HL-60 (cell line): ENCODE measurements at regions not wholly inside any gene's neighbourhood (a gene's known extent, or its start where the extent isn't known, plus 50 kb on each side); places are given as distances from the start of the nearest gene placed in this dataset.

ENCODE experiments used
- DNase-seq, 2 experiments: peaks; one replicate each; pipeline ENCODE4 v3.0.0-alpha.2; 2010 to 2020; ENCODE audit warnings: low read depth in 1 of 2, low spot score in 1 of 2
- H3K27ac ChIP-seq: fragments of 250-450 bp; sonication (Bioruptor Pico); replicated peaks from 2 replicates; pipeline ENCODE4 v1.5.1; 2020; ENCODE audit warnings: mild to moderate bottlenecking, moderate library complexity
- H3K27me3 ChIP-seq: fragments of 250-450 bp; sonication (Bioruptor Pico); 2 replicates; pipeline ENCODE4 v1.5.1; 2021; ENCODE audit warnings: mild to moderate bottlenecking, moderate library complexity; ENCODE audit not compliant: insufficient read depth, poor library complexity, severe bottlenecking
- H3K4me3 ChIP-seq: replicated peaks from 2 replicates; pipeline ENCODE4 v1.5.1; 2011; ENCODE audit warnings: mild to moderate bottlenecking, control low read depth, low read length; ENCODE audit not compliant: insufficient read depth
- CTCF ChIP-seq: IDR thresholded peaks from one replicate; pipeline ENCODE4 v1.5.1; 2011; ENCODE audit warnings: low read length, control low read depth, inconsistent platforms; ENCODE audit not compliant: insufficient read depth
- GABPA ChIP-seq: IDR thresholded peaks from 2 replicates; pipeline ENCODE4 v1.6.1; 2012; ENCODE audit warnings: low read depth
- POLR2AphosphoS5 ChIP-seq: IDR thresholded peaks from 2 replicates; pipeline ENCODE4 v1.6.1; 2012; ENCODE audit warnings: low read depth
- SPI1 ChIP-seq: IDR thresholded peaks from 2 replicates; pipeline ENCODE4 v1.6.1; 2012; ENCODE audit warnings: low read depth, mild to moderate bottlenecking, borderline replicate concordance
- TF ChIP-seq, protein P1 (sequence below): IDR thresholded peaks from 2 replicates; pipeline ENCODE4 v1.6.1; 2012; ENCODE audit warnings: low read depth; ENCODE audit not compliant: insufficient replicate concordance

DNA sequence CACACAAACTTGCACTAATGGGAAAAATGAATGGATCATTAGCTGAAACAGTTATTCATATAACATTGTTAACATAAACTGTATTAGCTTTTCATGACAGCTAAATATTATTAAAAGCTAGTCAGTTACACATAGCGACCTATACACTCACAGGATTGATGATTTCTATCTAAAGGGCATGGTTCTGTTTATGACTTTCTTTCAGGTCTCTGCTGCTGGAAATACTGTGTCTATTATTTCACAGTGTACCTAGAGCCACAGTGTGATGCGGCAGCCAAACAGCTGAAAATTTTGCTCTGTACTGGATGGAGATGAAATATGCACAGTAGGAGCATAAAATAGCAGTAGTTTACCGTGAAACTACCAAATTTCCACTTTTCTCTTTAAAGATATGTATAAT, 341.1 kb downstream of the FSCB start:
- Histone ChIP-seq H3K4me3 (no peak overlapping the region), H3K27me3 (no peaks in the 10 kb centered on the region), H3K27ac (no peak overlapping the region)
- TF ChIP-seq, protein P1, sequence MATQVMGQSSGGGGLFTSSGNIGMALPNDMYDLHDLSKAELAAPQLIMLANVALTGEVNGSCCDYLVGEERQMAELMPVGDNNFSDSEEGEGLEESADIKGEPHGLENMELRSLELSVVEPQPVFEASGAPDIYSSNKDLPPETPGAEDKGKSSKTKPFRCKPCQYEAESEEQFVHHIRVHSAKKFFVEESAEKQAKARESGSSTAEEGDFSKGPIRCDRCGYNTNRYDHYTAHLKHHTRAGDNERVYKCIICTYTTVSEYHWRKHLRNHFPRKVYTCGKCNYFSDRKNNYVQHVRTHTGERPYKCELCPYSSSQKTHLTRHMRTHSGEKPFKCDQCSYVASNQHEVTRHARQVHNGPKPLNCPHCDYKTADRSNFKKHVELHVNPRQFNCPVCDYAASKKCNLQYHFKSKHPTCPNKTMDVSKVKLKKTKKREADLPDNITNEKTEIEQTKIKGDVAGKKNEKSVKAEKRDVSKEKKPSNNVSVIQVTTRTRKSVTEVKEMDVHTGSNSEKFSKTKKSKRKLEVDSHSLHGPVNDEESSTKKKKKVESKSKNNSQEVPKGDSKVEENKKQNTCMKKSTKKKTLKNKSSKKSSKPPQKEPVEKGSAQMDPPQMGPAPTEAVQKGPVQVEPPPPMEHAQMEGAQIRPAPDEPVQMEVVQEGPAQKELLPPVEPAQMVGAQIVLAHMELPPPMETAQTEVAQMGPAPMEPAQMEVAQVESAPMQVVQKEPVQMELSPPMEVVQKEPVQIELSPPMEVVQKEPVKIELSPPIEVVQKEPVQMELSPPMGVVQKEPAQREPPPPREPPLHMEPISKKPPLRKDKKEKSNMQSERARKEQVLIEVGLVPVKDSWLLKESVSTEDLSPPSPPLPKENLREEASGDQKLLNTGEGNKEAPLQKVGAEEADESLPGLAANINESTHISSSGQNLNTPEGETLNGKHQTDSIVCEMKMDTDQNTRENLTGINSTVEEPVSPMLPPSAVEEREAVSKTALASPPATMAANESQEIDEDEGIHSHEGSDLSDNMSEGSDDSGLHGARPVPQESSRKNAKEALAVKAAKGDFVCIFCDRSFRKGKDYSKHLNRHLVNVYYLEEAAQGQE = no peak
- TF ChIP-seq SPI1 (no peak), GABPA (no peak), POLR2AphosphoS5 (no peak), CTCF (no peak)
- no peak for DNase-seq

DNA sequence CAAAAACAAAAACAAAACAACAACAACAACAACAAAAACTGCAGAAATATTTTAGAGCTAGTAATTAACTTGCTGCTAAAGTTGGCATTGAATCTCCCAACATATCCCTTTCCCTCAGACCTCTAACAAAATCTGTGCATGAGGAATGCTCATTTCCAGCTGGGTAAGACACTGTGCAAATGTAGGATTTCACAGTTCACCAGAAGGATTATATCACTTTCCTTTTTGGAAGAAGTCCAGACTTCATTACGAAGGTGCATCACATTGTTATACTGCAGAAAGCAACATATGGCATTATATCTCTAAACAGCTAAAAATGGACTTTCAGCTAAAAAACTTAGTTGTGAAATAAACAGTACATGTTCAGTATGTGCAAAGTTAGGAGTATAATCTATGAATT, 341.8 kb downstream of the FSCB start:
- H3K27me3 ChIP-seq = no peaks in the 10 kb centered on the region
- no peak for DNase-seq
- no peak for TF ChIP-seq SPI1
- TF ChIP-seq, protein P1 = no peak
- TF ChIP-seq CTCF = no peak
- no peak for TF ChIP-seq GABPA
- no peak for TF ChIP-seq POLR2AphosphoS5
- no peak overlapping the region for H3K4me3 ChIP-seq
- H3K27ac ChIP-seq = no peak overlapping the region

- TF ChIP-seq, protein P1 = no peak
- TF ChIP-seq SPI1 (no peak), GABPA (no peak), POLR2AphosphoS5 (no peak), CTCF (no peak)
- Histone ChIP-seq H3K27me3 (no peaks in the 10 kb centered on the region), H3K4me3 (no peak overlapping the region), H3K27ac (no peak overlapping the region)
- DNase-seq = no peak
These were observed 343.1 kb downstream of the FSCB start for GRCh38 chr14:44163946-44164345.
